A673 (cell line): ENCODE measurements at regions not wholly inside any gene's neighbourhood (a gene's known extent, or its start where the extent isn't known, plus 50 kb on each side); places are given as distances from the start of the nearest gene placed in this dataset.

Experiments used
- BruUV-seq: library from RNA; stranded (reverse); fragments of 400-500 nt; replicated peaks from 2 replicates; lab custom pipeline; 2021; lab: Mats Ljungman, UMichigan
- CTCF ChIA-PET: fragments of 300-600 bp; sonication (Branson Sonifier 250); formaldehyde crosslinking; loops from one replicate; lab custom pipeline; 2022; ENCODE audit warnings: antibody characterized with exemption; lab: Charles Lee
- POLR2A ChIA-PET: fragments of 300-600 bp; sonication (Branson Sonifier 250); formaldehyde crosslinking; loops from one replicate; lab custom pipeline; 2022; ENCODE audit warnings: antibody characterized with exemption; ENCODE audit not compliant: low non-redundant PET; lab: Charles Lee
- DNase-seq: peaks from one replicate; pipeline ENCODE4 v3.0.0-alpha.2; 2015; ENCODE audit warnings: low spot score
- H3K27ac ChIP-seq: fragments of 200-600 bp; sonication (generic); 2 replicates; pipeline ENCODE4 v1.5.1; 2016; ENCODE audit warnings: mixed run types, low read depth, mild to moderate bottlenecking, mixed read lengths, antibody characterized with exemption, low read length; ENCODE audit not compliant: poor library complexity, severe bottlenecking
- H3K27me3 ChIP-seq: fragments of 200-600 bp; sonication (generic); replicated peaks from 2 replicates; pipeline ENCODE4 v1.6.1; 2017; ENCODE audit warnings: mixed run types, low read depth, mild to moderate bottlenecking, mixed read lengths, antibody characterized with exemption, low read length; ENCODE audit not compliant: insufficient read depth, poor library complexity
- H3K36me3 ChIP-seq: fragments of 200-600 bp; sonication (generic); 2 replicates; pipeline ENCODE4 v1.6.1; 2016; ENCODE audit warnings: mixed run types, mild to moderate bottlenecking, mixed read lengths, antibody characterized with exemption, low read length; ENCODE audit not compliant: insufficient read depth, poor library complexity, severe bottlenecking
- H3K4me1 ChIP-seq: fragments of 200-600 bp; sonication (generic); 2 replicates; pipeline ENCODE4 v1.6.1; 2017; ENCODE audit warnings: mixed run types, mild to moderate bottlenecking, mixed read lengths, antibody characterized with exemption, low read length; ENCODE audit not compliant: insufficient read depth, poor library complexity, severe bottlenecking
- H3K4me3 ChIP-seq: fragments of 200-600 bp; sonication (generic); 2 replicates; pipeline ENCODE4 v1.5.1; 2016; ENCODE audit warnings: low read depth, mixed run types, mild to moderate bottlenecking, mixed read lengths, low read length; ENCODE audit not compliant: poor library complexity, severe bottlenecking
- H3K9me3 ChIP-seq: fragments of 200-600 bp; sonication (generic); 2 replicates; pipeline ENCODE4 v1.6.1; 2016; ENCODE audit warnings: mixed run types, low read depth, mild to moderate bottlenecking, mixed read lengths, antibody characterized with exemption, low read length; ENCODE audit not compliant: poor library complexity, severe bottlenecking
- CTCF ChIP-seq: fragments of 300-800, 200-600 bp; sonication (generic); conservative IDR thresholded peaks from 2 replicates; pipeline ENCODE4 v1.5.1; 2017; ENCODE audit warnings: low read depth, mild to moderate bottlenecking, antibody characterized with exemption, low read length, moderate library complexity, mixed read lengths
- EZH2 ChIP-seq: fragments of 200-600 bp; sonication (generic); IDR thresholded peaks from 2 replicates; pipeline ENCODE4 v1.6.1; 2017; ENCODE audit warnings: borderline replicate concordance, low read depth, mild to moderate bottlenecking, mixed read lengths, antibody characterized with exemption, low read length; ENCODE audit not compliant: poor library complexity, severe bottlenecking
- intact Hi-C: fragments of 100-400 bp; cut with micrococcal nuclease; formaldehyde crosslinking; loops from one replicate; pipeline ENCODE4 v1.10.0; 2022; ENCODE audit not compliant: unreplicated experiment

GRCh38 chr15:37824717-37825382, 109.6 kb upstream of the TMCO5A start:
- H3K27ac ChIP-seq, result no peak overlapping the region
- H3K4me3 ChIP-seq, result no peak overlapping the region
- POLR2A ChIA-PET, result no interaction called here
- intact Hi-C loops, result no loop called here
- BruUV-seq, result no TSS peak
- H3K9me3 ChIP-seq, result no peaks in the 10 kb centered on the region
- no peaks in the 10 kb centered on the region for H3K36me3 ChIP-seq
- TF ChIP-seq CTCF (no peak), EZH2 (no peak)
- peaks cover 6% of the 10 kb centered on the region for H3K4me1 ChIP-seq
- CTCF ChIA-PET, result interaction anchor here (0.7 kb wide), 1 partner anchor 29 kb away, joined by 9 read pairs; no protein-coding TSS in a partner anchor
- H3K27me3 ChIP-seq, result no peaks in the 10 kb centered on the region
- DNase-seq, result peak; percentile 55

DNA sequence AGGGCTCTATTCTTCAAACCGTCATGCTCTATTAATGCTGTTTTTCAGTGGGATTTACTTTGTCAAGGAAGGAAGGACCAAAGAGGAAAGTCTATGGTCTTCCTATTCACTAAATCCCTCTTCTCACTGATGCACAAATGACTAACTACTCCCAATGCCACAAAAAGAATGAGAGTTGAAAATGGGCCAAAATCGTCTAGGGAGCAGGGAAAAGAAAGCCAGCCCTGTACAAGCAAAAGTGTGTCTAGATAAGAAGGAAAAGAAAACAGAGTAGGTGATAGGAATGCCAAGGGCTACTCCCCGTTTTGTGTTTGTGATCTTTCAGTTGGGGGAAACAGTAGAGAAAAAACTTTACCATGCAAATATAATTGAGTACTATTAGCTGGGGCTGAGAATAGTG, 97.2 kb upstream of the TMCO5A start:
- Histone ChIP-seq H3K4me1 (no peaks in the 10 kb centered on the region), H3K27me3 (no peaks in the 10 kb centered on the region), H3K9me3 (peaks cover 4% of the 10 kb centered on the region), H3K4me3 (no peak overlapping the region), H3K36me3 (no peaks in the 10 kb centered on the region), H3K27ac (no peak overlapping the region)
- intact Hi-C loops, result no loop called here
- TF ChIP-seq EZH2 (no peak), CTCF (no peak)
- no peak for DNase-seq
- BruUV-seq, result no TSS peak
- POLR2A ChIA-PET, result no interaction called here
- CTCF ChIA-PET, result no interaction called here

DNA sequence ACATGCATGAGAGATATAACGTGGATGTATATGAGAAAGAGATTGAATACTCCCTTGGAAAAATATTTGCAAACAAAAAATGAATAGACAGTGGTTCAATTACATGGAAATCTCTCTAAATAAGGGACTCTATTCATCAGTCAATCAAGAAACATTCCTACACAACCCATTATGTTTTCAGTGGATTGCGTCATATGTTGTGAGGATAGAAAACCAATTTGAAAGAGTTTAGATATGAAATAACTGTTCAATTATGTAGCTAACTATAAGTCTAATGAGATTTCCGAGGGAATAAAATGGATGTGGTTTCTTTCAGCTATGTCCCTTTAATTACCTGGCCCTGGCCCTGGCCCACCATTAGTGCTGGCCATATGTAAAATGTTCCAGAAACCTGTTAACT, 86.7 kb upstream of the TMCO5A start:
- BruUV-seq, result no TSS peak
- TF ChIP-seq CTCF (no peak), EZH2 (no peak)
- no peak for DNase-seq
- H3K36me3 ChIP-seq, result no peaks in the 10 kb centered on the region
- intact Hi-C loops, result no loop called here
- H3K4me3 ChIP-seq, result no peak overlapping the region
- POLR2A ChIA-PET, result no interaction called here
- no peaks in the 10 kb centered on the region for H3K27me3 ChIP-seq
- no peaks in the 10 kb centered on the region for H3K4me1 ChIP-seq
- H3K9me3 ChIP-seq, result no peaks in the 10 kb centered on the region
- CTCF ChIA-PET, result no interaction called here
- H3K27ac ChIP-seq, result no peak overlapping the region
